C1 segment of cervical spinal cord (tissue), 14 donors: ENCODE measurements at regions not wholly inside any gene's neighbourhood (a gene's known extent, or its start where the extent isn't known, plus 50 kb on each side); places are given as distances from the start of the nearest gene placed in this dataset.
"Not testable (repeated sequence)": the region's sequence is repeated elsewhere in the genome, so short reads cannot be mapped to it uniquely, and the experiment has no call there.

Source experiments
- DNase-seq, 14 donors: peaks; one replicate each; lab custom pipeline; 2025; lab: John Stamatoyannopoulos, UW

DNA sequence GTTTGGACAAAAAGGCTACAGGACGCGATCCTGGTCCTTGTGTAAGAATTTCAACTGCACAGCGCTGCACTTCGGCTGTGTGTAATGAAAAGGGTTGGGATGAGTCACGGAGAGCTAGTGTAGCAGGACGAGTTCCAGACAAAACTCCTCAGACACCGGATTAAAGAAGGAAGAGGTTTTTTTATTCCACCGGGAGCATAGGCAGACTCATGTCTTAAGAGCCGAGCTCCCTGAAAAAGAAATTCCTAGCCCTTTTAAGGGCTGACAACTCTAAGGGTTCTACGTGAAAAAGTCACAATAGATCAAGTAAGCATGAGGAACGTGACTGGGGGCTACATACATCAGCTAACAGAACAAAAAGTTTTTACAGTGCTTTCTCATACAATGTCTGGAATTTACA is 54.8 kb upstream of the FAM90A1 start:
- DNase-seq, result not testable (repeated sequence)

DNA sequence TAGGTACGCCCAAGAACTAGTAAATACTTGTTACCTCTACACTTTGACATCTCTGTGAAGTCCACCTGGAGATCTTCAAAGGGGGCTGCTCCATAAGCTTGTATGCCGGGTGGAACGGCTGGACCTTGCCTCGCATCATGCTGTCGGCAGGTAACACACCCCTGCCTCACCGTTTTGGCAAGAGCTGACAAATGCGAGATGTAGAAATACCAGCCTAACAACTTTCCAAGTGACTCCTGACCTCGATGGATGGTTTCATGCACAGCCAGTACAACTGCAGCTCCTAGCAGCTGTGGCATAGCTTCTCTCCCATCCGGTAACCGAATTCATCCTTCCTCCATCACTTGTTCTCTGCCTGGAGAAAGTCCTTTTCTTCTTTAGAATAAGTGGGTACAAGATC is 58.3 kb upstream of the FAM90A1 start:
- not testable (repeated sequence) for DNase-seq

DNA sequence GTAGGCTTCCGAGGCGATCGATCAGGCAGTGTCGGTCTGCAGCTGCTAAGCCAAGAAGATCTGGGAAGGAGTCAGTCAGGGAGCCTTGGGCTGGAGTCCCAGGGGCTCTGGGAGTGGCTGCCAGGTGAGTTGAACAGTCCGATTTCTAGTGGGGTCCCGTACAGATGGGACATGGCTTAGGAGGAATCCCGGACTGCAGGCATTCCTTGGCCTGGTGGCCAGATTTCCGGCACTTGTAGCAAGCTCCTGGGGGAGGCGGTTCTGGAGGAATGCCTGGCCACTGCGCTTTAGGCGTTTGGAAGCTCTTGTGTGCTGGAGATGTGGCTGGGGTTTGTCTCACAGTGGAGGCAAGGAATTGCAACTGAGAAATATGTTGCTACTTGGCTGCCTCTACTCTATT is 64.3 kb upstream of the FAM90A1 start:
- not testable (repeated sequence) for DNase-seq

DNA sequence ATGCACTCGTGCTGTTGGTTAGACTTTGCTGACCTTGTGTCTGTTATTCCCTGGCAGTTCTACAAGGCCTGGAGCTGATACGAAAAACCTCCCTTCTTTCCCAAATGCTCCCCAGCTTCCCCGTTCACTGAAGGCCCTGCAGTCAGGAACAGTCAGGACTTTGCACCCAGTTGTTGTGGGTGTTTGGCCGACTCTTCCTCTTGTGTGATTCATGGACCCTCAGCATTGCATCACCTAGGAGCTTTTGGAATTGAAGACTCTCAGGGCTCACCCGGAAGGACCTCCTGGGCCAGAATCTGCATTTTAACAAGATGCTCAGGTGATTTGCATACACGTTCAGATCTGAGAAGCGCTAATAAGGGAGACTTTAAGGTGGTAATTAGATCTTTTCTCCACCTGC is 67.2 kb upstream of the FAM90A1 start:
- DNase-seq, result not testable (repeated sequence)

DNA sequence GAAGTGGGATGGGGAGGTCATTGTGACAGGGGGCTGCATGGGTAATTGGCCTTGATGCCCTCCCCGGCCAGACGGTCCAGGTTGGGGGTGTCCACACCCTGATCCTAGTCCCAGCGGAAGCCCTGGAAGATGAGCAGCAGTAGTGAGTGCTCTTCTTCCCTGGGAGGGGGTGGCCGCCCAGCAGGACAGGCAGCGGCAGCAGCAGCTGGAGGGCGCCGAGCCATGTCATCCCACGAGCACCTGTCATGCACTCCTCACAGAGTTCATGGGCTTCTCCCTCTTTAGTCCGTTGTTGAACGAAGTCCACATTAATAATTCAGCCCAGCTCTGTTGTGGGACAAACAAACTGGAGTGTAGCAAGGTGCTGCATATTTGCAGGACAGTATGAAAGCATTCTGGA is 81.2 kb upstream of the FAM90A1 start:
- DNase-seq, result not testable (repeated sequence)

DNA sequence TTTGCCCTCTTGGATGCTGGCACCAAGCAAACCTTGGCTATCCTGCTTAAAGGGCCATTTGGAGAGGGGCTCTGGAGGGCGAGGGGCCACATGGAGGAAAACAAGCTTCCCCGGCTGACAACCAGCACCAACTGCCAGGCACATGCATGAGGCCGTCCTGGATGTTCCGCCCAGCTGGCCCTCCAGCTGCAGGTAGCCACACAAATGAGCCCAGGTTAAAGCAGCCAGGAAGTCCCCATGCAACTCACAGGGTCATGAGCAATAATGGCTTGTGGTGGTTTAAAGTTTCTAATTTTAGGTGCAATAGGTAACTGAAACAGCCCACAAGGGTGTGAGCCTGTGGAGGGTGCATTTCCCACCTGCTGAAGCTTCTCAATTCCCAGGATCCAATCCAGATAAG is 88.6 kb upstream of the FAM90A1 start:
- DNase-seq, result not testable (repeated sequence)

DNA sequence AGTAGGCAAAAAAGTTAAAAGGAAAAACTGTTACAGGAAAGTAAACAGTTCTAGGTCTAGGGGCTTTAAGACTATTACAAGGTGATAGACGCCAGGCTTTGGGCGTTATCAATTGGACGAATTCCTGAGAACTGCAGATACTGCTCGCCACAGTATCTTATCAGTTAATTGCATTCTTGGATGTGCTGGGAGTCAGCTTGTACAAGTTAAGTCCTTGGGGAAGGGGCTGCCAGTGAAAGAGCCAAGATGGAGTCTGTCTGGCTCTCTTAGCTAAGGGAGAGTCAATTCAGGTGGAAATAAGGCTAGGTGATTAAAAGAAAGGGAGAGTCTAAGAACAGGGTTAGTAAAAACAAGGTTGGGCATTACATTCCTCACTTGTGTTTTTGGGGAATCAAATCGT is 90.3 kb upstream of the FAM90A1 start:
- DNase-seq, result not testable (repeated sequence)

DNA sequence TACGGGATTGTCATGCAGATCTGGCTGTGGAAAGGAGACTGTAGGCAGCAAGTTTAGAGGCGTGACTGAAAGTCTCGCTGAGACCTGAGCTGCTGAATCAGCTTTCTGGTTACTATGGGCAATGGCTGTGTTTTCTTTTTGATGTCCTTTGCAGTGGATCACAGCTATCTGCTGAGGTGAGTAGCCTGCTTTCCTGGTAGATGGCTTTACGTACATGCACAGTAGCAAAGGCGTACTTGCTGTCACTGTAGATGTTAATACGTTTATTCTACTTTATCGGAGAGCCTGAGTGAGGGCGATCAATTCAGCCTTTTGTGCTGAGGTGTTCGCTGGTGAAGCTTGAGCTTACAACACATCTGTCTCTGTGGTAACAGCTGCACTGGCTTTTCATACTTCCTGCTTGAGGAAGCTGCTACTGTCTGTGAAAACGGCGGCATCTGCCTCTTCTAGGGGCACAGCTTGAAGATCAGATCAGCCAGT is 92.9 kb upstream of the FAM90A1 start:
- not testable (repeated sequence) for DNase-seq

DNA sequence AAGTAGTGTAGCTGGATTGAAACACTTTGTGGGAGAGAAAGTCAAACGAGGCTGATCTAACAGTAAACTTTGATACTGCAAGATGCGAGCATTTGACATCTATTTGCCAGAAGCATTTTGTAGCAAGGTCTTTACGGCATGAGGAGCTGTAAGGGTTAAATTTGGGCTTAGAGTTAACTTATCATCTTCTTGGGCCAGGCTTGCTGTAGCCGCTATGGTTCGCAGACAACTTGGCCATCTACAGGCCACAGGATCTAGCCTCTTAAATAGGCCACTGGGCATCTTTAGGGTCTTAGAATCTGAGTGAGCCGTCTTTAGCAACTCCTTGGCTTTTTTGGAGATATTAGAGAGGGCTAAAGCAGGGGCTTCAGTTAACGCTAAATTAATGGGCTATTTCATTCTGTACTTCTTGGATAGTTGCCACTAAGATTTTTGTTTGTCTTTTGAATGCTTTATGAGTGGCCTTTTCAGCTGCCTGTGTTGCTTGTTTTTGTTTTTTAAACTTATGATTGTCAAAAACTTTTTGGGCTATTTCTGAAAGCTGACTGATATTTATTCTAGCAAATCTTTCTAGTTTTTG is 93.5 kb upstream of the FAM90A1 start:
- DNase-seq, result not testable (repeated sequence)

DNA sequence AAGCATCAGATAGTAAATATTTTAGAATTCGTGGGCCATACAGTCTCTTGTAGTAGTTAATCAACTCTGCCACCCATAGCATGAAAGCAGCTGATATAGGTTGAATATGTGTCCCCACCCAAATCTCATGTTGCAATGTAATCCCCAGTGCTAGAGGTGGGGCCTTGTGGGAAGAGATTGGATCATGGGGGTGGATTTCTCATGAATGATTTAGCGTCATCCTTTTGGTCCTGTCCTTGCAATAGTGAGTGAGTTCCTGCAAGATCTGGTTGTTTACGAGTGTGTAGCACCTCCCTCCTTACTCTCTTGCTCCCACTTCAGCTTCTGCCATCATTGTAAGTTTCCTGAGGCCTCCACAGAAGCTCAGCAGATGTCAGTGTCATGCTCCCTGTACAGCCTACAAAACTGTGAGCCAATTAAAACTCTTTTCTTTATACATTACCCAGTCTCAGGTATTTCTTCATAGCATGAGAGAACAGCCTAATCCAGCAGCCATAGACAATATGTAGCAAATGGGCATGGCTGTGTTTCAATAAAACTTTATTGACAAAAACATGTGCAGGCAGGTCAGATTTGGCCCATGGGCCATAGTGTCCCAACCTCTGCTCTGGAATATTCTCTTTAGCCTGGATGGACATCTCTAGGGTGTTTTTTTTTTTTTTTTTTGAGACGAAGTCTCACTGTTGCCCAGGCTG is 97.9 kb upstream of the FAM90A1 start:
- DNase-seq, result not testable (repeated sequence)

DNA sequence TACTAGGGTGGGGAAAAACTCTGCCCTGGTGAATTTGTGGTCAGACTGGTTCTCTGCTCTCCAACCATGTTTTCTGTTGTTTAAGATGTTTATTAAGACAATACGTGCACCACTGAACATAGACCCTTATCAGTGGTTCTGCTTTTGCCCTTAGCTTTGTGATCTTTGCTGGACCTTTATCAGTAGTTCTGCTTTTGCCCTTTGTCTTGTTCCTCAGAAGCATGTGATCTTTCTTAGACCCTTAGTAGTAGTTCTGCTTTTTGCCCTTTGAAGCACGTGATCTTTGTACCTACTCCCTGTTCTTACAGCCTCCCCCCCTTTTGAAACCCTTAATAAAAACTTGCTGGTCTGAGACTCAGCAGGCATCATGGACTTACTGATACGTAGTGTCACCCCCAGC is 101.4 kb upstream of the FAM90A1 start:
- DNase-seq, result not testable (repeated sequence)

DNA sequence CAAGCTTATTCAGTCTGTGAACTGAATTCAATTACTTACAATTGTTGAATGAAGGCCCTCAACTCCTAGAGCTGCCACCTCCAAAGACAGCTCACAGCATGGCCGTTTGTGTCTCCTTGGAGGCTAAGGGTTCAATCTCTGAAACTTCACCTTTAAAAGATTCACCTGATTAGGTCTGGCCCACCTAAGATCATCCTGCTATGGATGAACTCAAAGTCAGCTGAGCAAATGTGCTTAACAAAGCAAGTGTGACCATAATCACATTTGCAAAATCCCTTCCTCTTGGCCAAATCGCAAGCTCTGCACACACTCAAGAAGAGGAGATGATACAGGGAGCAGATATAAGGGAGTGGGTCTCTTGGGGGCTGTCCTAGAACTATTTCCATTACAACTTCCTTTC is 105.0 kb upstream of the FAM90A1 start:
- DNase-seq, result not testable (repeated sequence)

DNA sequence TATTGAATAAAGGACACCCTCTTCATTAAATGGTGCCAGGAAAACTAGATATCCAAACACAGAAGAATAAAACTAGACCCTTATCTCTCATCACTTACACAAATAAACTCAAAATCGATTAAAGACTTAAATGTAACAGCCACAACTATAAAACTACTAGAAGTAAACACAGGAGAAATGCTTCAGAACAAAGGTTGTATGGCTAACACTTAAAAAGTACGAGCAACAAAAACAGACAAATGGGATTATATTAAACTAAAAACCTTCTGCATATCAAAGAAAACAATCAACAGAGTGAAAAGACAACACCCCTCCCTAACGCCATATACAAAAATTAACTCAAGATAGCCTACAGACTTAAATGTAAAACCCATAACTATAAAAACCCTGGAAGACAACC is 104.7 kb upstream of the CLEC6A start:
- not testable (repeated sequence) for DNase-seq

DNA sequence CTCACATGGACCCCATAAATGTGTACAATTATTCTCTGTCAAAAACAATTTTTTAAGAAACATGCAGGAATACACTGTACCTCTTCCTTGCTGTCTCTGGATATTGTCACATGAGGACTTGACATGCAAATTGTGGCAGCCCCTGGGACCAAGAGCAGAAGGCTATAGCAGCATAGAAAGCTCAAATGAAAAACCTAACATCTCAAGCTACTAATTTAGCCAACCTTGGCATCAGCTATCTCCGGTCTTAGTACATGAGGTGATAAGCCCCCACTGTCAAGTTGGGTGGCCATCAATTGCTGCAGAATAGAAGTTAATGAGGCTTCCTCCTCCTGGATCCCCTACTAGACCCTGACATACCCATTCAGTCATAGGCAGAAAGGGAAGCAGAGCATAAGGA is 101.0 kb upstream of the CLEC6A start:
- DNase-seq, result not testable (repeated sequence)

DNA sequence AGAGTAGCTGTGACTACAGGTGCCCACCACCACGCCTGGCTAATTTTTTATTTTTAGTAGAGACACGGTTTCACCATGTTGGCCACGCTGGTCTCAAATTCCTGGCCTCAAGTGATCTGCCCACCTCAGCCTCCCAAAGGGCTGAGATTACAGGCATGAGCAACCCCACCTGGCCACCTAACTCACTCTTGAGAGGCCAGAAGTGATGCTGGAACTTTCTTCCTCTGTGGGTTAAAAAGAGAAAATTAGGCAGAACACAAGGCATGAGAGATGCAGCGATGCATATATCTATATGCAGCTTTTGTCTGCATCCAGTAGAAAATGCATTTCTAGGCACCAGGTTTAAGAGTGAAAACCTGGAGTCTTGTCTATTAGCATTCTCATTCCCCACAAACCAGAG is 100.2 kb upstream of the CLEC6A start:
- not testable (repeated sequence) for DNase-seq

DNA sequence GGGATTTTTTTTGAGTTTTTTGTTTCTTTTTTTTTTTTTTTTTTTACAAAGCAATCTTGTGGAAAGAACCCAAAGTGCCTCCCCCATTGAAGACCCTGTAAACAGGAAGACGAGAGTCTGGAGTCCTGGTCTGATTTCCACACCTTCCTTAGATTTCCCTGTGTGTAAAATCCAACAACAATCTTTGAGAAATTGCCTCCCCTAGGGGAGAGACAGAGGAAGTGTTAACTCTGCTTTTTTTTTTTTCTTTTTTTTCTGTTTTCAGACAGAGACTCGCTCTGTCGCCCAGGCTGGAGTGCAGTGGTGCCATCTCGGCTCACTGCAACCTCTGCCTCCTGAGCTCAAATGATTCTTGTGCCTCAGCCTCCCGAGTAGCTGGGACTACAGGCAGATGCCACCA is 82.0 kb upstream of the CLEC6A start:
- not testable (repeated sequence) for DNase-seq

DNA sequence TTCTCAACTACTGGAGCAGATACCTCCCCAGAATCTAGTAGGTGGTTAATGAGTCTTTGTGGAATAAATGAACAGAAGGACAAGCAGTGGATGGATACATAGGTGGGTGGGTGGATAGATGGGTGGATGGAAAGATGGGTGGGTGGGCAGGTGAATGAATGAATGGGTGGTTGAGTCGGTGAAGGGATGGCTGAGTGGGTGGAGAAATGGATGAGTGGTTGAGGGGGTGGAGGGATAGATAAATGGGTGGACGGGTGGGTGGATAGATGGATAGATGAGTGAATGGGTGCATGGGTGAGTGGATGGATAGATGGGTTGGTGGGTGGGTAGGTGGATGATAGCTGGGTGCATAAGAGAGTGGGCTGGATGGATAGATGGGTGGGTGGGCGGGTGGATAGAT is 80.6 kb upstream of the CLEC6A start:
- not testable (repeated sequence) for DNase-seq

DNA sequence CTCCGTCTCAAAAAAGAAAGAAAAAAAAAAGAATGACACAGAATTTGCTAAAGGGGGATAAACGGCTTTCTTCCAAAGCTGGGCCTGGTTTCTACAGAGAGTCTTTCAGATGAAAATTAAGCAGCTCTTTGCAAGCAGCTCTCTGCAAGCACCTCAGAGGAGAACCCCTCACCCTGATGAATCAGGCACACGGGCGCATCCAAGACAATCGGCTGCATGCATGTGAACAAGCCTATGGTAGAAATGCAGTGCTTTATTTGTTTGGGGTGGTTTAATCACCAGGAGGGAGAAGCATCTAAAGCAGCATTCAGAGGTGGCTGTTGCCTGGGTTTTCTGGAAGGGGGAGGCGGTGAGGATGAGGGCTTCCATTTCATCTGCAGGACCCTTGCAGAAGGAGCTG is 78.0 kb upstream of the CLEC6A start:
- DNase-seq, result not testable (repeated sequence)

DNA sequence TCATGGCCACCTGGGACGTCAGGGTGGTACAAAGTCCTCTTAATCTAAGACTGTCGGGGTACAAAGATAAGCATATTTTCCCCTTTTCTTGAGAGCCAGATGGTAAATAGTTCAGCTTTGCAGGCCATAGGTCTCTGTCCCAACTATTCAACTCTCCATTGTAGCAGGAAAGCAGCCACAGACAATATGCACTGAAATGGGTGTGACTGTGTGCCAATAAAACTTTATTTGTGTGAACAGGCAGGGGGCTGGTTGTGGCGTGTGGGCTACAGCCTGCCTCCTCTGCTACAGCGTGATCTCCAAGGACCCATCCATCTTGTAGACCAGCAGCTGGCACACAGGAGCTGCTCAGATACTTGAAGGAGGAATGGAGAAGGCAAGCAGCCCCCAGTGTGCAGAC is 73.2 kb upstream of the CLEC6A start:
- DNase-seq, result not testable (repeated sequence)

DNA sequence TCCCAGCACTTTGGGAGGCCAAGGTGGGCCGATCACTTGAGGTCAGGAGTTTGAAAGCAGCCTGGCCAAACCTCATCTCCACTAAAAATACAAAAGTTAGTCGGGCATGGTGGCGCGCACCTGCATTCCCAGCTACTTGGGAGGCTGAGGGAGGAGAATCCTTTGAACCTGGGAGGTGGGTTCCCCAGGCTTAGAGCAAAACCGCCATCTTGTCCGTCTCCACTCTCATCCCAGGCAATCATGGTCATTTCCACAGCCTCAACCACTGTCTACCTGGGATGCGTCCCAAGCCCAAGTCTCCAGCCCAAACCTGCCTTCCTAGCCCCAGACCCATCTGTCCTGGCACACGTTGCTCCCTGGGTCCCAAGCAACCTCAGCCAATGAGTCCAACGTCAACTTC is 71.1 kb upstream of the CLEC6A start:
- not testable (repeated sequence) for DNase-seq

DNA sequence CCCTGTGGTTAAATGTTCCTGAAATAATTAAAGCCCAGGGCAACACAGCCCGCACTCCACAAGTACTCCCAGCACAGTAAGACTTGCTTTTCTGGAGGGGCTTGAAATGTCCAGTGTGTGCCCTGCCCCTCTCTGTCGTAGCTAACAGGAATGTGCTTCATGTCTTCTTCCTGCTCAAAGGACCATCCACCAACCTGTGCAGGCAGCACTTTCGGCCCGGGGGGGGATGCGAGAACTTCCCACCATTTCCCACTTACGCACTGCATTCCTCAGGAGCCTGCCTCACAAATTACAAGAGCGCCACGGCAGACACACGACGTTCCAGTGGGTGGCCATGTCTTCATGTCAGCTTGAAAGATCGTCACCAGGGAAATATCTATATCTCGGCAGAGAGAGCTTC is 70.3 kb upstream of the CLEC6A start:
- DNase-seq, result not testable (repeated sequence)

DNA sequence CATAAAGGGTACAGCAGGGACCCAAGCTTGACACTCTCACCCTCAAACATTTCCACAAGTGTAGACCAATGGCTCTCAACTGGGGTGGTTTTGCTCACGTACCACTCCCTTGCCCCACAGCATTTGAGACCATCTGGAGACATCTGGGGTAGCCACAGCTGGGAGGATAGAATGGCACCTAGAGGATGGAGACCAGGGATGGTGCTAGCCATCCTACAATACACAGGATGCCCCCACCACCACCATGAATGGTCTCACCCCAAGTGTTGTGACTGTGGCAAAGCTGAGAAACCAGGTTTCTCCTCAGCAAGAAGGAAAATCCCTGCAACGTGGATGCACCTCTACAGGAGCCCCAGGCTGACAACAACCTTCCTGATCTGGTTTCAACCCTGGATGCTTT is 69.1 kb upstream of the CLEC6A start:
- DNase-seq, result not testable (repeated sequence)

DNA sequence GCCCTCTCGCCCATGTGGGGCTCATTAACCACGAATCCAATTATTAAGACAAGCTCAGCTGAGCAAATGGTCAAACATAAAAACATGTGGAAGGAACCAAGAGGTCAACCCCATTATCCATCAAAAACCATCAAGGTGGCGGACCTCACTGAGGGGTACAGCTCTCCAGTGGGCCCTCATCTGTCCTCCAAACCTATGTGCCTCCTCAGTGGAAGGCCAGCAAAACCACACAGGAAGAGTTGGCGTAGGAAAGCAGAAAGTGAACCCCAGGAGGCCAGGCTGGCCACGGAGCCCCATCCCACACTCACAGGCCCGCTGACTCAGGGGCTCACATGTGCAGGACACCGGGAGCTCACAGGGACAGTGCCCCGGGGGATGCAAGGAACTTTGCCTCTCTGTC is 66.5 kb upstream of the CLEC6A start:
- not testable (repeated sequence) for DNase-seq
